ENCODE measurements at regions not wholly inside any gene's neighbourhood (a gene's known extent, or its start where the extent isn't known, plus 50 kb on each side); places are given as distances from the start of the nearest gene placed in this dataset.

DNA sequence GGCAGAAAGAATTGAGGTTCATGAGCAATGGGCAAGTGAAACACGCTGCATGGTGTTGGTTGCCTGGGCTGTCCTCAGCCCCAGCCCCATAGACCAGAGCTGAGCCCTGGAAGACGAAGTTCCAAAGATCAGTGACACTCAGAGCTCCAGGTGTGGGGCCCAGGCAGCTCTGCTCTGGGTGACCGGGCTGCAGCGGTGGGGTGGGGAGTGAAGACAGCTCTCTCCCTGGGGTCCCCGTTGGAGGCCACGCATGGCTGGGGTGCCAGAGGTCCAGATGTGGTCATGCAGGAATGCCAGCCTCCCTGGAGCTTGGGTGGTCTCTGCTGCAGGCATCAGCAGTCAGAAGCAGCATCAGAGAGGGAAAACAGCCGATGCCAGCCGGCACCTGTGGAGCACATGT lies 165.0 kb upstream of the ERCC6L2 start:
- H4K20me1 ChIP-seq (ENCODE audit: control insufficient read depth, insufficient read depth): no peaks in the 10 kb centered on the region
- DNase-seq (ENCODE audit: low read depth, low spot score): no peak
- no peak for TF ChIP-seq JUNB (IDR thresholded peaks at IDR 0.05)
- no peak for ATAC-seq
- H2AFZ ChIP-seq (ENCODE audit: control insufficient read depth, low read depth, low read length): no peak overlapping the region
- no peaks in the 10 kb centered on the region for H3K4me1 ChIP-seq (ENCODE audit: control insufficient read depth, insufficient read depth, low read length)
- FAIRE-seq: no peak
- BruUV-seq (replicated peaks): no TSS peak
- no peak overlapping the region for H3K4me3 ChIP-seq
- no peak overlapping the region for H3K27ac ChIP-seq (ENCODE audit: control insufficient read depth, insufficient read depth)
- ChIA-PET CTCF (no interaction called here), RAD21 (ENCODE audit: unreplicated experiment) (no interaction called here), SMC1A (ENCODE audit: uncharacterized antibody, unreplicated experiment) (no interaction called here), POLR2A (interaction anchor here (0.6 kb wide), 1 partner anchor 20 kb away, joined by 5 read pairs; no protein-coding TSS in a partner anchor)
- WGBS (ENCODE audit: insufficient coverage, insufficient replicate concordance, low lambda C conversion rate, missing lambda C conversion rate): 51% methylated on average over 8 of the region's 8 CpGs
- no peaks in the 10 kb centered on the region for H3K79me2 ChIP-seq (ENCODE audit: control insufficient read depth, insufficient read depth, low read length)
- in situ Hi-C loops (cut with MboI): no loop called here
- no peak overlapping the region for H3K4me2 ChIP-seq (ENCODE audit: control insufficient read depth, insufficient read depth)
- H3K9me3 ChIP-seq (replicated peaks; ENCODE audit: control insufficient read depth, insufficient read depth, low read length): peaks cover 3% of the 10 kb centered on the region; the same call in 2 of the 3 replicates
- H3K9ac ChIP-seq (ENCODE audit: control insufficient read depth, insufficient read depth, low read length): no peak overlapping the region
- H3K36me3 ChIP-seq (ENCODE audit: control insufficient read depth in 2 of 2, insufficient read depth in 2 of 2, low read length in 1 of 2): no peaks in the 10 kb centered on the region
- no peaks in the 10 kb centered on the region for H3K27me3 ChIP-seq (replicated peaks in 1 of 2; ENCODE audit: control insufficient read depth in 2 of 2, insufficient read depth in 2 of 2, low read length in 1 of 2)
- intact Hi-C loops (cut with micrococcal nuclease; ENCODE audit: unreplicated experiment): no loop called here

DNA sequence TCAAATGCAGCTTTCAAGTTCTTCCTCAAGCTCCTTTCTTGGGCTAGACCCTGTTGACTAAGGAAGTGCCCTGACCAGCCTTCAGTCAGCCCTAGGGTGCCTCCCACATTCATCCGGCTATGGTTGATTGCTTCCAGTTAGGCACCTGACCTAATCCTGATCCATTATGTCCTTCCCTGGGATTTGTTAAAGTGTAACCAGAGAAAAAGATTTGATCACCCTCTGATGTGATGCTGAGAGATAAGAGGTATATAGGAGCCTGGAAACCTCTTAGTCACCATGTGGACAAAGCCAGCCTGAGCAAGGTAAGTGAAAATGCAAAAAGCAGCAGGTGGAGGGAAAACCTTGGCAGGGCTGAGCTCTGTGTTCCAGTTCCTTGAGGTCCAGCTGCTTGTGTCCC lies 178.8 kb upstream of the ERCC6L2 start:
- WGBS (ENCODE audit: insufficient coverage, insufficient replicate concordance, low lambda C conversion rate, missing lambda C conversion rate): 88% methylated on average over 1 of the region's 1 CpG
- no peak overlapping the region for H2AFZ ChIP-seq (ENCODE audit: control insufficient read depth, low read depth, low read length)
- no peaks in the 10 kb centered on the region for H4K20me1 ChIP-seq (ENCODE audit: control insufficient read depth, insufficient read depth)
- ChIA-PET SMC1A (ENCODE audit: uncharacterized antibody, unreplicated experiment) (no interaction called here), RAD21 (ENCODE audit: unreplicated experiment) (no interaction called here), CTCF (no interaction called here), POLR2A (no interaction called here)
- FAIRE-seq: no peak
- no peak overlapping the region for H3K4me2 ChIP-seq (ENCODE audit: control insufficient read depth, insufficient read depth)
- H3K27me3 ChIP-seq (replicated peaks in 1 of 2; ENCODE audit: control insufficient read depth in 2 of 2, insufficient read depth in 2 of 2, low read length in 1 of 2): no peaks in the 10 kb centered on the region
- H3K36me3 ChIP-seq (ENCODE audit: control insufficient read depth in 2 of 2, insufficient read depth in 2 of 2, low read length in 1 of 2): no peaks in the 10 kb centered on the region
- H3K4me1 ChIP-seq (ENCODE audit: control insufficient read depth, insufficient read depth, low read length): no peaks in the 10 kb centered on the region
- no TSS peak for BruUV-seq (replicated peaks)
- no peak for ATAC-seq
- DNase-seq (ENCODE audit: low read depth, low spot score): no peak
- no peak overlapping the region for H3K4me3 ChIP-seq
- no peaks in the 10 kb centered on the region for H3K79me2 ChIP-seq (ENCODE audit: control insufficient read depth, insufficient read depth, low read length)
- intact Hi-C loops (cut with micrococcal nuclease; ENCODE audit: unreplicated experiment): no loop called here
- no peak overlapping the region for H3K27ac ChIP-seq (ENCODE audit: control insufficient read depth, insufficient read depth)
- no peaks in the 10 kb centered on the region; the same call in 2 of the 3 replicates for H3K9me3 ChIP-seq (replicated peaks; ENCODE audit: control insufficient read depth, insufficient read depth, low read length)
- TF ChIP-seq STAT1 (conservative IDR thresholded peaks at IDR 0.05) (no peak), YY1 (IDR thresholded peaks at IDR 0.05; ENCODE audit: low read depth, low read length) (no peak), SREBF2 (IDR thresholded peaks at IDR 0.05; ENCODE audit: low read length) (no peak)
- in situ Hi-C loops (cut with MboI): no loop called here
- no peak overlapping the region for H3K9ac ChIP-seq (ENCODE audit: control insufficient read depth, insufficient read depth, low read length)
